ENCODE measurements at regions not wholly inside any gene's neighbourhood (a gene's known extent, or its start where the extent isn't known, plus 50 kb on each side); places are given as distances from the start of the nearest gene placed in this dataset.

DNA sequence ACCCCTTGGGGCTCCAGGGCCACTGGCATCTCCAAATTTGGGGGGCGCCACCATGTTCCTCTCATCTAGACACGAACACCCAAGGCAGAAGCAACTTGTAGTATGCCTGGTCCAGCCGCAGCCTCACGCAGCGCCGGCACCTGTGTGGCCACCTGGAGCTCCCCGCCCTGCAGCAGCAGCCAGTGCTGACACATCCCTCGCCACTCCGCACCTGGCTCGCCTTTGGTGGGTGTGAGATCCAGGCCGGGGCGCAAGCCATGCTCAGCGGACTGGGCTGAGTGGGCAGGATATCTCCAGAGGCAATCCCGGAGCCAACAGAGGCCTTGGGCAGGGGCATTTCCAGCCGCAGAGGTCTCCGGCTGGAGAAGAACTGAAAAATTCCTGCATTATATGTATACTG, 1563.7 kb downstream of the NCAM2 start:
- Histone ChIP-seq H3K36me3 (ENCODE audit: control insufficient read depth, insufficient read depth, low read length) (no peaks in the 10 kb centered on the region), H3K4me1 (ENCODE audit: control insufficient read depth, insufficient read depth, low read length) (no peaks in the 10 kb centered on the region), H3K4me3 (ENCODE audit: low read length) (no peak overlapping the region), H3K27ac (ENCODE audit: low read length) (no peak overlapping the region), H3K27me3 (ENCODE audit: control insufficient read depth, insufficient read depth, low read length) (no peaks in the 10 kb centered on the region), H3K9me3 (ENCODE audit: control insufficient read depth, insufficient read depth, low read length) (no peaks in the 10 kb centered on the region; the same call in 1 of the 2 replicates)
- no peak for DNase-seq (ENCODE audit: low read depth, low spot score)
- no CpG with 5 or more reads among the region's 16 CpGs for WGBS (ENCODE audit: insufficient coverage, insufficient read length)

DNA sequence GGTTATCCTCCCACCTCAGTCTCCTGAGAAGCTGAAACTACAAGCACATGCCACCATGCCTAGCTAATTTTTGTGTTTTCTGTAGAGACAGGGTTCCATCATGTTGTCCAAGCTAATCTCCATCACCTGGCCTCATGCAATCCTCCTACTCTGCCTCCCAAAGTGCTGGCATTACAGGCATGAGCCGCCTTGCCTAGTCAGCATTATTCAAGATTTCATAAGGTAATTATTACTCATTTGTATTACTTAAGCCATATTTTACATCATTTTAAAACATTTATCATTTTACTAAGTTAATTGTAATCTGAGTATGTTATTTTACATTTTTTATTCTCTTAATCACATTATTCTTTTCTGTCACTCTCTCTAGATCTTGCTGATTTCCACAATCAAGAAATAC, 1575.6 kb downstream of the NCAM2 start:
- no peaks in the 10 kb centered on the region for H3K36me3 ChIP-seq (ENCODE audit: control insufficient read depth, insufficient read depth, low read length)
- no peaks in the 10 kb centered on the region for H3K4me1 ChIP-seq (ENCODE audit: control insufficient read depth, insufficient read depth, low read length)
- H3K9me3 ChIP-seq (ENCODE audit: control insufficient read depth, insufficient read depth, low read length): peaks cover 2% of the 10 kb centered on the region
- no peak overlapping the region for H3K27ac ChIP-seq (ENCODE audit: low read length)
- H3K4me3 ChIP-seq (ENCODE audit: low read length): no peak overlapping the region
- WGBS (ENCODE audit: insufficient coverage, insufficient read length): no CpG with 5 or more reads among the region's 1 CpG
- DNase-seq (ENCODE audit: low read depth, low spot score): no peak
- H3K27me3 ChIP-seq (ENCODE audit: control insufficient read depth, insufficient read depth, low read length): no peaks in the 10 kb centered on the region

GRCh38 chr21:22575165-22575584, 1577.0 kb downstream of the NCAM2 start:
- WGBS (ENCODE audit: insufficient coverage, insufficient read length): no CpG with 5 or more reads among the region's 5 CpGs
- H3K27me3 ChIP-seq (ENCODE audit: control insufficient read depth, insufficient read depth, low read length): no peaks in the 10 kb centered on the region
- no peak overlapping the region for H3K4me3 ChIP-seq (ENCODE audit: low read length)
- H3K9me3 ChIP-seq (ENCODE audit: control insufficient read depth, insufficient read depth, low read length): peaks cover 2% of the 10 kb centered on the region
- DNase-seq (ENCODE audit: low read depth, low spot score): no peak
- H3K4me1 ChIP-seq (ENCODE audit: control insufficient read depth, insufficient read depth, low read length): no peaks in the 10 kb centered on the region
- no peaks in the 10 kb centered on the region for H3K36me3 ChIP-seq (ENCODE audit: control insufficient read depth, insufficient read depth, low read length)
- no peak overlapping the region for H3K27ac ChIP-seq (ENCODE audit: low read length)

DNA sequence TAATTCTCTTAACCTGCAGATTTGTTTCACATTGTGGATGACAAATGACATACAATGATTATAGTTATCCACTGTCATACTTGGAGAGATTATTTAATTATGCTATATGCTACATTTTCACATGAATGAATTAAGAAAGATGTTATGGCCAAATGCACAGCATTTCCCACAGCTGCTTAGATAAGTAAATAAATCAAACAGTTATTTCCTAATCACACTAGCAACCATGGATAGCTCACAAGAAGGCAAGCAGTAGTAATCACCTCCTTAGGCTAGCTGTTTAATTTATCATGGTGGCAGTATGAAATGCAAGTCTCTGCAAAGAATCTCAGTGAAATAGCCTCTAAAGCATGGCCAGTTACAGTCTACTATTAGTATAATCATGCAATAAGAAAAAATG, 1581.5 kb downstream of the NCAM2 start:
- Histone ChIP-seq H3K27me3 (ENCODE audit: control insufficient read depth, insufficient read depth, low read length) (no peaks in the 10 kb centered on the region), H3K4me1 (ENCODE audit: control insufficient read depth, insufficient read depth, low read length) (no peaks in the 10 kb centered on the region), H3K4me3 (ENCODE audit: low read length) (no peak overlapping the region), H3K27ac (ENCODE audit: low read length) (no peak overlapping the region), H3K9me3 (ENCODE audit: control insufficient read depth, insufficient read depth, low read length) (peaks cover 2% of the 10 kb centered on the region), H3K36me3 (ENCODE audit: control insufficient read depth, insufficient read depth, low read length) (no peaks in the 10 kb centered on the region)
- no peak for DNase-seq (ENCODE audit: low read depth, low spot score)

DNA sequence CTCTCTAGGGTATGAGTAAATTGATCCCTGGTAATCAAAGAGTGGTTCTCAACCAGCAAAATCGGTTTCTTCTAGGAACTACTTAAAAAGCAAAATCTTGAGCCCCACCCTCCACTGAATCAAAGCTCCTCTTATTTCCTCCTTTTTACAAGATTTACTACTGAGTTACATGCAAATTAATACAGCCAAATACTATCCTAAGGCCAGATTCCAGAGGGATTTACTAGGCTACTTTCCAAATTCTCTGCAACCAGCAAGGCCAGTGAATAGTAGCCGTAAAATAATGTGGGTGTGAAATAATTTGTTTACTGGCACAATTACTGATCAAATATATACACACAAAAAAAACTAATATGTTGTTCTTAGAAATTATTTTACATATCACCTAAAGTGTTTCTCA, 1583.8 kb downstream of the NCAM2 start:
- WGBS (ENCODE audit: insufficient coverage, insufficient read length): no CpG with 5 or more reads among the region's 2 CpGs

DNA sequence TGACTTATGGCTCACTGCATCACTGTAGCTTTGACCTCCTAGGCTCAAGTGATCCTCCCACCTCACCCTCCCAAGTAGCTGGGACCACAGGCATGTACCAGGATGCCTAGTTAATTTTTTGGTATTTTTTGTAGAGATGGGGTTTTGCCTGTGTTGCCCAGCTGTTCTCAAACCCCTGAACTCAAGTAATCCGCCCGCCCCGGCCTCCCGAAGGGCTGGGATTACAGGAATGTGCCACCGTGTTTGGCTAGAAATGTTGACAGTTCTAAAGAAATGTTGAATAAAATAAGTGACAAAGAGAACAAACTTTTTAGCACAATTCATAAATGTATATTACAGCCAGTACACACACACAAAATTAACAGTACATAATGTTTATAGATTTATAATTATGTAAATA, 1586.1 kb downstream of the NCAM2 start:
- H3K27ac ChIP-seq (ENCODE audit: low read length): no peak overlapping the region
- DNase-seq (ENCODE audit: low read depth, low spot score): no peak
- H3K4me3 ChIP-seq (ENCODE audit: low read length): no peak overlapping the region
- no peaks in the 10 kb centered on the region; the same call in 1 of the 2 replicates for H3K9me3 ChIP-seq (ENCODE audit: control insufficient read depth, insufficient read depth, low read length)
- no peaks in the 10 kb centered on the region for H3K27me3 ChIP-seq (ENCODE audit: control insufficient read depth, insufficient read depth, low read length)
- no peaks in the 10 kb centered on the region for H3K36me3 ChIP-seq (ENCODE audit: control insufficient read depth, insufficient read depth, low read length)
- H3K4me1 ChIP-seq (ENCODE audit: control insufficient read depth, insufficient read depth, low read length): no peaks in the 10 kb centered on the region
- no CpG with 5 or more reads among the region's 5 CpGs for WGBS (ENCODE audit: insufficient coverage, insufficient read length)

More for the DNA sequence above, 1583.8 kb downstream of the NCAM2 start:
- Histone ChIP-seq H3K9me3 (ENCODE audit: control insufficient read depth, insufficient read depth, low read length) (peaks cover 2% of the 10 kb centered on the region), H3K4me1 (ENCODE audit: control insufficient read depth, insufficient read depth, low read length) (no peaks in the 10 kb centered on the region), H3K27me3 (ENCODE audit: control insufficient read depth, insufficient read depth, low read length) (no peaks in the 10 kb centered on the region), H3K36me3 (ENCODE audit: control insufficient read depth, insufficient read depth, low read length) (no peaks in the 10 kb centered on the region), H3K4me3 (ENCODE audit: low read length) (no peak overlapping the region), H3K27ac (ENCODE audit: low read length) (no peak overlapping the region)
- DNase-seq (ENCODE audit: low read depth, low spot score): no peak

GRCh38 chr21:22585558-22585957, 1587.3 kb downstream of the NCAM2 start:
- WGBS (ENCODE audit: insufficient coverage, insufficient read length): no CpG with 5 or more reads among the region's 4 CpGs
- H3K9me3 ChIP-seq (ENCODE audit: control insufficient read depth, insufficient read depth, low read length): no peaks in the 10 kb centered on the region; the same call in 1 of the 2 replicates
- no peak for DNase-seq (ENCODE audit: low read depth, low spot score)
- no peaks in the 10 kb centered on the region for H3K4me1 ChIP-seq (ENCODE audit: control insufficient read depth, insufficient read depth, low read length)
- no peaks in the 10 kb centered on the region for H3K36me3 ChIP-seq (ENCODE audit: control insufficient read depth, insufficient read depth, low read length)
- H3K4me3 ChIP-seq (ENCODE audit: low read length): no peak overlapping the region
- no peak overlapping the region for H3K27ac ChIP-seq (ENCODE audit: low read length)
- H3K27me3 ChIP-seq (ENCODE audit: control insufficient read depth, insufficient read depth, low read length): no peaks in the 10 kb centered on the region

GRCh38 chr21:22597660-22598255, 1599.5 kb downstream of the NCAM2 start:
- Histone ChIP-seq H3K36me3 (ENCODE audit: control insufficient read depth, insufficient read depth, low read length) (no peaks in the 10 kb centered on the region), H3K4me1 (ENCODE audit: control insufficient read depth, insufficient read depth, low read length) (no peaks in the 10 kb centered on the region), H3K9me3 (ENCODE audit: control insufficient read depth, insufficient read depth, low read length) (no peaks in the 10 kb centered on the region; the same call in 1 of the 2 replicates), H3K27me3 (ENCODE audit: control insufficient read depth, insufficient read depth, low read length) (no peaks in the 10 kb centered on the region), H3K27ac (ENCODE audit: low read length) (no peak overlapping the region), H3K4me3 (ENCODE audit: low read length) (no peak overlapping the region)
- WGBS (ENCODE audit: insufficient coverage, insufficient read length): no CpG with 5 or more reads among the region's 31 CpGs
- no peak for DNase-seq (ENCODE audit: low read depth, low spot score)

DNA sequence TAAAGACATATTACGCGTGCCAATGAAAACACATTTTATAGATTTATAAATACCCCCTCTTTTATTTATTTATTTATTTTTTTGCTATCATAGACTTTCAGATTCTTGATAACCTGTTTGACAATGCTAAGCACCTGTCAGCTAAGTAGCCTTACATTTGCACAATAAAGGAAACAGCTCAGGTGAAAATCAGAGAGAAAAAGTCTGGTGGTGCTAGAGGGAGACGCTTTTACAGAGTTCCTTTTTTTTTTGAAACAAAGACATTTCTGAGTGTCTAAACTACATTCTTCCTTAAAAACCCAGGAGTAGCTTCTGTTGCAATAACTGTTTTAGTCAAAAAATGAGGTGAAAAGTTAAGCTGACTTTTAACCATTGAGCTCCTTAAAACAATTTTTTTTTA, 1611.6 kb downstream of the NCAM2 start:
- Histone ChIP-seq H3K4me1 (ENCODE audit: control insufficient read depth, insufficient read depth, low read length) (no peaks in the 10 kb centered on the region), H3K4me3 (ENCODE audit: low read length) (no peak overlapping the region), H3K27ac (ENCODE audit: low read length) (no peak overlapping the region), H3K36me3 (ENCODE audit: control insufficient read depth, insufficient read depth, low read length) (no peaks in the 10 kb centered on the region), H3K9me3 (ENCODE audit: control insufficient read depth, insufficient read depth, low read length) (peaks cover 3% of the 10 kb centered on the region), H3K27me3 (ENCODE audit: control insufficient read depth, insufficient read depth, low read length) (no peaks in the 10 kb centered on the region)
- 100% methylated on average over 2 of the region's 3 CpGs for WGBS (ENCODE audit: insufficient coverage, insufficient read length)
- no peak for DNase-seq (ENCODE audit: low read depth, low spot score)

DNA sequence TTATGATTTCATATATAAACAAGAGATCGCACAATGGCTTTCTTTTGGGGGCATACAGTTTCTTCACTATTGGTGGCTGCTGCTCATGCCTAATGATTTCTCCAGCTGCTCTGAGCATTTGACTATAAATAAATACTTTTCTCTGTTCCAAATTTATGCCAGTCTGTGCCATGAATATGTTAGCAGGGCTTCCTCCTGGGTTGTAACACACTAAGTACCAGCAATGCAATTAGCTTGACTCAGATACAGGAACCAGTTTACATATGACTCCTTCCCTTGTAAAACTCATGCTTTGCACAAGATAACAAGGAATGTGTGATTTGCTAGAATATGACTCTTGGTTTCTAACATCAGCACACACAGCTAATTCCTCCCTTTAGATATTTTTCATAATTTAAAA, 1629.7 kb downstream of the NCAM2 start:
- Histone ChIP-seq H3K36me3 (ENCODE audit: control insufficient read depth, insufficient read depth, low read length) (no peaks in the 10 kb centered on the region), H3K27me3 (ENCODE audit: control insufficient read depth, insufficient read depth, low read length) (no peaks in the 10 kb centered on the region), H3K9me3 (ENCODE audit: control insufficient read depth, insufficient read depth, low read length) (no peaks in the 10 kb centered on the region; the same call in 1 of the 2 replicates), H3K4me1 (ENCODE audit: control insufficient read depth, insufficient read depth, low read length) (no peaks in the 10 kb centered on the region), H3K27ac (ENCODE audit: low read length) (no peak overlapping the region), H3K4me3 (ENCODE audit: low read length) (no peak overlapping the region)
- WGBS (ENCODE audit: insufficient coverage, insufficient read length): no CpG with 5 or more reads among the region's 1 CpG
- DNase-seq (ENCODE audit: low read depth, low spot score): no peak

- WGBS (ENCODE audit: insufficient coverage, insufficient read length): no CpG with 5 or more reads among the region's 3 CpGs
- no peak overlapping the region for H3K27ac ChIP-seq (ENCODE audit: low read length)
- no peaks in the 10 kb centered on the region for H3K27me3 ChIP-seq (ENCODE audit: control insufficient read depth, insufficient read depth, low read length)
- H3K4me3 ChIP-seq (ENCODE audit: low read length): no peak overlapping the region
- no peaks in the 10 kb centered on the region; the same call in 1 of the 2 replicates for H3K9me3 ChIP-seq (ENCODE audit: control insufficient read depth, insufficient read depth, low read length)
- H3K4me1 ChIP-seq (ENCODE audit: control insufficient read depth, insufficient read depth, low read length): no peaks in the 10 kb centered on the region
- DNase-seq (ENCODE audit: low read depth, low spot score): no peak
- H3K36me3 ChIP-seq (ENCODE audit: control insufficient read depth, insufficient read depth, low read length): no peaks in the 10 kb centered on the region
These were observed 1632.8 kb downstream of the NCAM2 start for GRCh38 chr21:22630953-22631465.

Measured in iPS DF 6.9 (cell line).